ENCODE measurements at regions not wholly inside any gene's neighbourhood (a gene's known extent, or its start where the extent isn't known, plus 50 kb on each side); places are given as distances from the start of the nearest gene placed in this dataset.

- TF ChIP-seq CTCF (conservative IDR thresholded peaks at IDR 0.05; ENCODE audit: low read depth, low read length) (no peak), EZH2 (IDR thresholded peaks at IDR 0.05; ENCODE audit: borderline replicate concordance, low read depth, low read length, poor library complexity, severe bottlenecking) (no peak)
These were observed 181.6 kb downstream of the PCDH7 start for GRCh38 chr4:30901461-30902451.
